ENCODE measurements at regions not wholly inside any gene's neighbourhood (a gene's known extent, or its start where the extent isn't known, plus 50 kb on each side); places are given as distances from the start of the nearest gene placed in this dataset.

- Histone ChIP-seq H3K4me1 (ENCODE audit: insufficient read depth) (no peaks in the 10 kb centered on the region), H3K9me3 (ENCODE audit: low read depth) (no peaks in the 10 kb centered on the region), H3K79me2 (no peaks in the 10 kb centered on the region), H3K4me3 (no peak overlapping the region), H2AFZ (no peak overlapping the region), H3K27me3 (no peaks in the 10 kb centered on the region), H3K9me2 (replicated peaks; ENCODE audit: insufficient read depth) (no peaks in the 10 kb centered on the region), H4K20me1 (ENCODE audit: insufficient read depth, poor library complexity, severe bottlenecking) (no peaks in the 10 kb centered on the region), H3K27ac (no peak overlapping the region), H3K36me3 (replicated peaks; ENCODE audit: insufficient read depth, low read depth) (no peaks in the 10 kb centered on the region), H3K4me2 (no peak overlapping the region)
- WGBS (ENCODE audit: low lambda C conversion rate, missing lambda C conversion rate), result 93% methylated on average over 16 of the region's 16 CpGs
- no peak for DNase-seq (ENCODE audit: low spot score)
- TF ChIP-seq EZH2 (IDR thresholded peaks at IDR 0.05; ENCODE audit: borderline replicate concordance) (no peak), EZH2phosphoT487 (IDR thresholded peaks at IDR 0.05; ENCODE audit: low read depth, severe bottlenecking, unreplicated experiment) (no peak)
- TF ChIP-seq, protein P1, sequence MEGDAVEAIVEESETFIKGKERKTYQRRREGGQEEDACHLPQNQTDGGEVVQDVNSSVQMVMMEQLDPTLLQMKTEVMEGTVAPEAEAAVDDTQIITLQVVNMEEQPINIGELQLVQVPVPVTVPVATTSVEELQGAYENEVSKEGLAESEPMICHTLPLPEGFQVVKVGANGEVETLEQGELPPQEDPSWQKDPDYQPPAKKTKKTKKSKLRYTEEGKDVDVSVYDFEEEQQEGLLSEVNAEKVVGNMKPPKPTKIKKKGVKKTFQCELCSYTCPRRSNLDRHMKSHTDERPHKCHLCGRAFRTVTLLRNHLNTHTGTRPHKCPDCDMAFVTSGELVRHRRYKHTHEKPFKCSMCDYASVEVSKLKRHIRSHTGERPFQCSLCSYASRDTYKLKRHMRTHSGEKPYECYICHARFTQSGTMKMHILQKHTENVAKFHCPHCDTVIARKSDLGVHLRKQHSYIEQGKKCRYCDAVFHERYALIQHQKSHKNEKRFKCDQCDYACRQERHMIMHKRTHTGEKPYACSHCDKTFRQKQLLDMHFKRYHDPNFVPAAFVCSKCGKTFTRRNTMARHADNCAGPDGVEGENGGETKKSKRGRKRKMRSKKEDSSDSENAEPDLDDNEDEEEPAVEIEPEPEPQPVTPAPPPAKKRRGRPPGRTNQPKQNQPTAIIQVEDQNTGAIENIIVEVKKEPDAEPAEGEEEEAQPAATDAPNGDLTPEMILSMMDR (IDR thresholded peaks at IDR 0.05; ENCODE audit: poor library complexity), result no peak
Measured at GRCh38 chr5:98121036-98121936, 652.2 kb upstream of the RGMB start.

GRCh38 chr5:98128271-98128670, 645.2 kb upstream of the RGMB start:
- H3K4me2 ChIP-seq, result no peak overlapping the region
- 82% methylated on average over 2 of the region's 2 CpGs for WGBS (ENCODE audit: low lambda C conversion rate, missing lambda C conversion rate)
- H3K9me3 ChIP-seq (ENCODE audit: low read depth), result no peaks in the 10 kb centered on the region
- DNase-seq (ENCODE audit: low spot score), result no peak
- no peak overlapping the region for H3K4me3 ChIP-seq
- no peak overlapping the region for H3K27ac ChIP-seq
- no peaks in the 10 kb centered on the region for H3K36me3 ChIP-seq (replicated peaks; ENCODE audit: insufficient read depth, low read depth)
- no peaks in the 10 kb centered on the region for H3K9me2 ChIP-seq (replicated peaks; ENCODE audit: insufficient read depth)
- no peaks in the 10 kb centered on the region for H3K79me2 ChIP-seq
- no peak overlapping the region for H2AFZ ChIP-seq
- H4K20me1 ChIP-seq (ENCODE audit: insufficient read depth, poor library complexity, severe bottlenecking), result no peaks in the 10 kb centered on the region
- TF ChIP-seq EZH2 (IDR thresholded peaks at IDR 0.05; ENCODE audit: borderline replicate concordance) (no peak), EZH2phosphoT487 (IDR thresholded peaks at IDR 0.05; ENCODE audit: low read depth, severe bottlenecking, unreplicated experiment) (no peak)
- TF ChIP-seq, protein P1 (IDR thresholded peaks at IDR 0.05; ENCODE audit: poor library complexity), result no peak
- H3K27me3 ChIP-seq, result no peaks in the 10 kb centered on the region
- no peaks in the 10 kb centered on the region for H3K4me1 ChIP-seq (ENCODE audit: insufficient read depth)

DNA sequence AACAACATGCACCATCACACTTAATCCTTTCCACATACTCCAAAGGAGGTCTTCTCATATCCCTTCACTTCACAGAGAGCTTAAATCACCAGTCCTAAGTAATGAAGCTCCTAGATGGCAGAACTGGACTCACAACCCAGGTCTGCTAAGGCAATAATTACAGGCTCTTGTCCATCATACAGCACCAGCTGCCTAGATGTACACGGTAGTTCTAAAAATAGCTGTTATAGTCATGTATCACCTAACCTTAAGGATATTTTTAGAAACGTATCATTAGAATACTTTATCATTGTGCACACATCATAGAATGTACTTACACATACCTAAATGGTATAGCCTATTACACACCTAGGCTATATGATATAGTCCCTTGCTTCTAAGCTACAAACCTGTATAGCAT, 644.6 kb upstream of the RGMB start:
- TF ChIP-seq EZH2 (IDR thresholded peaks at IDR 0.05; ENCODE audit: borderline replicate concordance) (no peak), EZH2phosphoT487 (IDR thresholded peaks at IDR 0.05; ENCODE audit: low read depth, severe bottlenecking, unreplicated experiment) (no peak)
- TF ChIP-seq, protein P1 (IDR thresholded peaks at IDR 0.05; ENCODE audit: poor library complexity), result no peak
- WGBS (ENCODE audit: low lambda C conversion rate, missing lambda C conversion rate), result 90% methylated on average over 2 of the region's 2 CpGs
- H3K9me2 ChIP-seq (replicated peaks; ENCODE audit: insufficient read depth), result no peaks in the 10 kb centered on the region
- no peak overlapping the region for H3K27ac ChIP-seq
- no peaks in the 10 kb centered on the region for H3K27me3 ChIP-seq
- no peaks in the 10 kb centered on the region for H4K20me1 ChIP-seq (ENCODE audit: insufficient read depth, poor library complexity, severe bottlenecking)
- H3K79me2 ChIP-seq, result no peaks in the 10 kb centered on the region
- DNase-seq (ENCODE audit: low spot score), result no peak
- no peaks in the 10 kb centered on the region for H3K4me1 ChIP-seq (ENCODE audit: insufficient read depth)
- H3K4me2 ChIP-seq, result no peak overlapping the region
- no peak overlapping the region for H2AFZ ChIP-seq
- H3K4me3 ChIP-seq, result no peak overlapping the region
- no peaks in the 10 kb centered on the region for H3K36me3 ChIP-seq (replicated peaks; ENCODE audit: insufficient read depth, low read depth)
- no peaks in the 10 kb centered on the region for H3K9me3 ChIP-seq (ENCODE audit: low read depth)
